ENCODE measurements at regions not wholly inside any gene's neighbourhood (a gene's known extent, or its start where the extent isn't known, plus 50 kb on each side); places are given as distances from the start of the nearest gene placed in this dataset.
"Not testable (repeated sequence)": the region's sequence is repeated elsewhere in the genome, so short reads cannot be mapped to it uniquely, and the experiment has no call there.

DNA sequence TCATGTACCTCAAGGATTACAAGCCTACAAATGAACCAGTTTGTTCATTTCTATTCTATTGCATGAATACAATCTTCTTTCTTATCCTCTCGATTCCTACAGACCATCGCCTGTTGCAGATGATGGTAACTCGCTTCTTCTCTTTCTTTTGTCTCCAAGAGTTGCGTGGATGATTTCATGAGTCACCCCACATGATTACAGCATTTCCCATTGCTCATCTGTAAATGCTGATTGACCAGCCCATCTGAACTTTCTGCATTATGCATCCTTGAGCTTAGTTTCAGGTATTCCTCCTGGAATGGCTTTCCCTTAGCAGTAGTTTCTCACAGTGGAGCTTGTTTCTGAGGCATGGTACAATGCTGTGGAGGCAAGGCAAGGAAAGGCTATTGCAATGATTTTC lies 109.6 kb upstream of the TOPAZ1 start:
- DNase-seq (ENCODE audit: low read depth) = no peak

DNA sequence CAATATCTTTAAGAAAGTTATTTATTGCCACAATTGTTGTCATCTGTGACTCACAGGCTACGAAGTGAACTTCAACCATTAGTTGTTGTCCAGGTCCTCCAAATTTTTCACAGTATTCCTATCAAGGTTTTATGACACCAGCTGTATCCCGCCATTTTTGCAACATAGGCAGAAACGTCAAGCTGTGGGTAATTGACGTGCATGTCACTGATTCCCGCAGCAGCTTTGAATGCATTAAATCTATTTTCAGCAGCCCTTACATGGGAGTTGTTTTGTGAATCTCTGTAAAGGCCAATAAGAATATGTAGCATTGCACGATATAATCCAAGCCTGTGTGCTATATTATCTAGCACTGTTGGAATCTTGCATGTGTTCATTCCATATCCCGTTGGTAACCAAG lies 109.1 kb upstream of the TOPAZ1 start:
- no peak for DNase-seq (ENCODE audit: low read depth)

GRCh38 chr3:44136421-44136820 lies 105.3 kb upstream of the TOPAZ1 start:
- DNase-seq (ENCODE audit: low read depth) = no peak

- no peak for DNase-seq (ENCODE audit: low read depth)
Observed at GRCh38 chr3:44146073-44146472, 95.6 kb upstream of the TOPAZ1 start.

GRCh38 chr3:44159696-44160300 lies 81.9 kb upstream of the TOPAZ1 start:
- no peak for DNase-seq (ENCODE audit: low read depth)

DNA sequence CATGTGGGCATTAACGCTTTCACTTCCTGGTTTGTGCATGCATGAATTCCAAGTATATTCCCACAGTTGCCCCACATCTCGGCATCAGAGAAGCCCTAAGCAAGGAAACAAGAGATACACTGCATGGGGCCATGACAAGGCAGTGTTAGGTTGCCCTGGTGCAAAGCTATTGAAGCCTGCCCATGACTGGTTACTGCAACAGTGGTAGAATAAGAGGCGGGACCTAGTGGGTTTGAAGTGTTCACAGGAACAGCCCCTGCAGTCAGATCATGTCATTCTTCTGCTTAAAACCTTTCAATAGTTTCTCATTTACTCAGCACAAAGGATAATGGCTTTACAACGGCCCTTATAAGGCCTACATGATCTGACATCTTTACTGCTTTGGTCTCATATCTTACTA lies 80.9 kb upstream of the TOPAZ1 start:
- DNase-seq (ENCODE audit: low read depth) = no peak

DNA sequence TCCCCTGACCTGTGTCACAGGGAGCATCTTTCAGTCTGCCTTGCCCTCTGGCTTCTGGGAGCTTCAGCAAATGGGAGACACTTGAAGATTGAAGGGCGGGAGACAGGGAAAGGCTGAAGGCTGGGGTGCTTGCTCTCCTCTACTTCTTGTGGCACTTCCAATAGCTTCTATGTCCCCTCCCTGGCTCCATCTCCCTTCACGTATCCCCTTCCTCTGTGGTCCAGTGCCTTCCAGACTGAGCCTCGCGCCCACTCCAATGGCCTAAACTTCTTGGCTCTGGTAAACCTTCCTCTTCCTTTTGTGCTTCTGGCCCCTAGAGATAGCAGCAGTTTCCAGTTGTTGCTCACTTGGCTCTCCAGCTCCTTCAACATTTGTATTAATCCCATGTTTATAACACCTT lies 69.8 kb upstream of the TOPAZ1 start:
- no peak for DNase-seq (ENCODE audit: low read depth)

DNA sequence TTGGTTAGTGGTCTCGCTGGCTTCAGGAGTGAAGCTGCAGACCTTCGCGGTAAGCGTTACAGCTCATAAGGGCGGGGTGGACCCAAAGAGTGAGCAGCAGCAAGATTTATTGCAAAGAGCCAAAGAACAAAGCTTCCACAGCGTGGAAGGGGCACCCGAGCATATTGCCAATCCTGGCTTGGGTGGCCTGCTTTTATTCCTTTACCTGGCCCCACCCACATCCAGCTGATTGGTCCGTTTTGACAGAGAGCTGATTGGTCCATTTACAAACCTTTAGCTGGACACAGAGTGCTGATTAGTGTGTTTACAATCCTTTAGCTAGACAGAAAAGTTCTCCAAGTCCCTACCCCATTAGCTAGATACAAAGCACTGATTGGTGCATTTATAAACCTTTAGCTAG lies 69.0 kb upstream of the TOPAZ1 start:
- not testable (repeated sequence) for DNase-seq (ENCODE audit: low read depth)

DNA sequence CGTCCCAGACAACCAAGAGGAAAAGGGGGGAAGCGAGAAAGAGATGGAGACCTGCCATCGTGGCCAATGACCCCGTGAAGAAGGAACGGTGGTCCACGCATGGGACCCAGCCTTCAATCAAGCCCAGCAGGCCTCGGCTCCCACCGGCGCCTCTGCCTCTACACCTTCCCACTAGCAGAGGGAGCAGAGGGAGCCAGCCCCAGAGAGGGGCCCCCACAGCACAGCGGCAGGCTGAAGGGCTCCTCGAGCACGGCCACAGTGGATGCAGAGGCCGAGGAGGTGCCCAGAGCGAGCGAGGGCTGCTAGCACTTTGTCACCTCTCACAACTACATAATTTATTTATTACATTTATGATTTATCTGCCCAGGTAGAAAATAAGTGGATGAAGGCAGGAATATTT lies 68.4 kb upstream of the TOPAZ1 start:
- DNase-seq (ENCODE audit: low read depth) = no peak

GRCh38 chr3:44175070-44175469 lies 66.6 kb upstream of the TOPAZ1 start:
- DNase-seq (ENCODE audit: low read depth) = no peak

GRCh38 chr3:44179246-44179645 lies 62.4 kb upstream of the TOPAZ1 start:
- DNase-seq (ENCODE audit: low read depth) = no peak

GRCh38 chr3:44184319-44184953 lies 57.2 kb upstream of the TOPAZ1 start:
- DNase-seq (ENCODE audit: low read depth) = no peak

- no peak for DNase-seq (ENCODE audit: low read depth)
Observed at GRCh38 chr3:44185396-44185915, 56.2 kb upstream of the TOPAZ1 start.

DNA sequence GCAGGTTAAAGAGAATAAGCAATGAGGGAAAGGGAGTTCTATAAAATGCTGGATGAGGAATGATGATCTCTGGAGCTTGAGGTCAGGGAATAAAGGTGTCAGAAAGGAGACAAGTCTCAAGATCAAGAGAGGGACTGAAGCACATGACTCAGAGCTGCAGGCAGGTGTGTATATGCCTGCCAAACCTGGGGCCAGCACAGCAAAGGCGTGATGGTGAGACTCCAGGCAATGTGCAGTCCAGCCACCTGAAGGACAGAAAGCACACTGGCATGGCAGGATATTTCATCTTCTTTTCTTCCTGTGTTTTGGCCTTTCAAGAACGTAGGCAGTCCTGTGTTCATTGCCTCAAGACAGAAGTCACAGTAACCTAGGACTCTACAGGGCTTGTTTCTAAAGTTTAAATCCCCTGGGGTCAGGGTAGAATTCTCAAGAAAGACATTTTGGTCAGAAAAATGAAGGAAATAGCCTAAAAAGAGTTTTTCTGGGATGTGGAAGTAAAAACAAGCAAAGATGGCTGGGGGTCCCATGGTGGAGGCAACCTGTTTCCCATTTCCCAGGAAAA lies 55.5 kb upstream of the TOPAZ1 start:
- DNase-seq (ENCODE audit: low read depth) = no peak

DNA sequence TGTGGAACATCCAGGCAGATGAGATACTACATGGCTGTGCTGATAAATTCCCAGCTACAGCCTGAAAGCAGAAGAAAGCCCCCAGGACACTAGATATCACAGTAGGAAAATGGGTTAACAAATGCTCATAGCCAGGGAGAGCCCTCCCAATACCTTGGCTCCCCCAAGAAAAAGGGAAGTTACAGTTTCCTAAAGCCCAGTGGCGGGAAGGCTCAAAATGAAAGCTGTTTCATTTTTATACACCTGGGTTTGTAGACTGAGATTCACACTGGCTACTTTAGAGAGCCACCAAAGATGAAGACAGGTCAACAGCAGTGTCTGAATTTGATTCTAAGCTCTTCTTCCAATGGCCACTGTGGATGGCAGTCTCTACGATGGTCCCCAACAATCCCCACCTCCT lies 55.0 kb upstream of the TOPAZ1 start:
- DNase-seq (ENCODE audit: low read depth) = no peak
